A549 (cell line): ENCODE measurements at regions not wholly inside any gene's neighbourhood (a gene's known extent, or its start where the extent isn't known, plus 50 kb on each side); places are given as distances from the start of the nearest gene placed in this dataset.
A peak's percentile ranks its signal among the peaks of the same experiment; 100 is the strongest.

ENCODE experiments used
- ATAC-seq, 2 experiments: fragments of 200-7000 bp in 1 of 2; fragments of >200 bp in 1 of 2; cut with Nextera tagmentation in 1 of 2; cut with Tn5 transposase in 1 of 2; 3 replicates each; pipeline versions ENCODE4 v1.8.0 to v1.9.1; 2018 to 2020; ENCODE audit warnings: mild to moderate bottlenecking in 1 of 2, moderate library complexity in 1 of 2
- CTCF ChIA-PET: fragments of 300-600 bp; sonication (Branson Sonifier 250); formaldehyde crosslinking; extraction: SDS; loops from one replicate; lab custom pipeline; 2021; ENCODE audit warnings: antibody characterized with exemption, inconsistent platforms; lab: Yijun Ruan, JAX
- POLR2A ChIA-PET: fragments of 350-600 bp; formaldehyde crosslinking; extraction: SDS; loops from one replicate; lab custom pipeline; 2021; ENCODE audit warnings: antibody characterized with exemption, inconsistent platforms; lab: Yijun Ruan, JAX
- DNase-seq, 2 experiments: peaks; one replicate each; pipeline versions ENCODE4 v3.0.0 to v3.0.0-alpha.2; 2011 to 2016; ENCODE audit warnings: low read depth in 1 of 2, low spot score in 1 of 2
- FAIRE-seq: peaks from 2 replicates; lab custom pipeline; 2011; peaks lifted over from hg19 to GRCh38; lab: Jason Lieb, UNC
- H3K27ac ChIP-seq, 2 experiments: fragments of >200 bp; sonication (Bioruptor Twin); formaldehyde crosslinking; 3 replicates each; pipeline ENCODE4 v1.5.1; 2016 to 2017
- H3K4me1 ChIP-seq: fragments of >200 bp; sonication (Bioruptor Twin); formaldehyde crosslinking; 3 replicates; pipeline ENCODE4 v1.6.1; 2016
- H3K4me2 ChIP-seq: fragments of >200 bp; sonication (Bioruptor Twin); formaldehyde crosslinking; 3 replicates; pipeline ENCODE4 v1.6.1; 2016
- H3K4me3 ChIP-seq: fragments of >200 bp; sonication (Bioruptor Twin); formaldehyde crosslinking; 3 replicates; pipeline ENCODE4 v1.5.1; 2016
- H3K9me3 ChIP-seq: fragments of >200 bp; sonication (Bioruptor Twin); formaldehyde crosslinking; 3 replicates; pipeline ENCODE4 v1.6.1; 2016
- ATOH8 ChIP-seq: fragments of 250-450 bp; sonication (Bioruptor Pico); IDR thresholded peaks from 2 replicates; pipeline ENCODE4 v1.5.0; 2020; ENCODE audit warnings: low read depth, mild to moderate bottlenecking, moderate library complexity
- CEBPB ChIP-seq, 2 experiments: fragments of >200 bp in 1 of 2; sonication (Bioruptor Twin) in 1 of 2; formaldehyde crosslinking in 1 of 2; IDR thresholded peaks; 2 replicates each; pipeline ENCODE4 v1.6.1; 2012 to 2016
- CHD4 ChIP-seq: fragments of 200-600 bp; sonication (generic); IDR thresholded peaks from 2 replicates; pipeline ENCODE4 v1.6.1; 2016; ENCODE audit warnings: antibody characterized with exemption, mild to moderate bottlenecking, borderline replicate concordance
- CTCF ChIP-seq: fragments of >200 bp; sonication (Bioruptor Twin); formaldehyde crosslinking; IDR thresholded peaks from 3 replicates; pipeline ENCODE4 v1.5.1; 2016
- E2F6 ChIP-seq: IDR thresholded peaks from 2 replicates; pipeline ENCODE4 v1.6.1; 2012; ENCODE audit warnings: low read depth, borderline replicate concordance
- EHF ChIP-seq: fragments of 250-450 bp; sonication (Bioruptor Pico); IDR thresholded peaks from 2 replicates; pipeline ENCODE4 v1.5.0; 2020; ENCODE audit warnings: mild to moderate bottlenecking
- ELK1 ChIP-seq: fragments of 150-350 bp; IDR thresholded peaks from 2 replicates; pipeline ENCODE4 v1.6.1; 2014; ENCODE audit warnings: low read depth, mild to moderate bottlenecking, low read length
- FOSB ChIP-seq: fragments of 250-450 bp; sonication (Bioruptor Pico); IDR thresholded peaks from 2 replicates; pipeline ENCODE4 v1.5.0; 2020; ENCODE audit warnings: mild to moderate bottlenecking, moderate library complexity
- HDAC2 ChIP-seq: fragments of 200-600 bp; sonication (generic); IDR thresholded peaks from 2 replicates; pipeline ENCODE4 v1.6.1; 2016
- HES2 ChIP-seq: fragments of >200 bp; sonication (Bioruptor Twin); formaldehyde crosslinking; IDR thresholded peaks from 2 replicates; pipeline ENCODE4 v1.6.1; 2016
- HMGXB4 ChIP-seq: fragments of 250-450 bp; sonication (Bioruptor Pico); IDR thresholded peaks from 2 replicates; pipeline ENCODE4 v1.5.0; 2021; ENCODE audit warnings: mild to moderate bottlenecking, moderate library complexity, borderline replicate concordance
- JUNB ChIP-seq: fragments of >200 bp; sonication (Bioruptor Twin); formaldehyde crosslinking; IDR thresholded peaks from 2 replicates; pipeline ENCODE4 v1.6.1; 2016
- MAX ChIP-seq: IDR thresholded peaks from 2 replicates; pipeline ENCODE4 v1.6.1; 2012
- MAZ ChIP-seq: fragments of 150-350 bp; IDR thresholded peaks from 2 replicates; pipeline ENCODE4 v1.6.1; 2014; ENCODE audit warnings: antibody characterized with exemption, low read depth, low read length, borderline replicate concordance
- MYC ChIP-seq: IDR thresholded peaks from 2 replicates; pipeline ENCODE4 v1.6.1; 2012; ENCODE audit warnings: mild to moderate bottlenecking, inconsistent platforms, low read length, improper control_type of control experiment, borderline replicate concordance
- POLR2AphosphoS2 ChIP-seq: conservative IDR thresholded peaks from 2 replicates; pipeline ENCODE4 v1.6.1; 2012; ENCODE audit warnings: low read length, improper control_type of control experiment, inconsistent platforms
- RAD21 ChIP-seq, 2 experiments: fragments of >200 bp in 1 of 2; sonication (Bioruptor Twin) in 1 of 2; formaldehyde crosslinking in 1 of 2; IDR thresholded peaks in 1 of 2; conservative IDR thresholded peaks in 1 of 2; 2 replicates in 1 of 2; 3 replicates in 1 of 2; pipeline ENCODE4 v1.6.1; 2012 to 2018; ENCODE audit warnings: inconsistent platforms in 1 of 2
- RFX5 ChIP-seq: fragments of 450-650 bp; IDR thresholded peaks from 2 replicates; pipeline ENCODE4 v1.7.1; 2014; ENCODE audit warnings: antibody characterized with exemption, mild to moderate bottlenecking, moderate library complexity
- SMC3 ChIP-seq: fragments of >200 bp; sonication (Bioruptor Twin); formaldehyde crosslinking; IDR thresholded peaks from 3 replicates; pipeline ENCODE4 v1.6.1; 2018; ENCODE audit warnings: inconsistent platforms
- SREBF2 ChIP-seq: fragments of 450-650 bp; IDR thresholded peaks from 2 replicates; pipeline ENCODE4 v1.6.1; 2014; ENCODE audit warnings: mild to moderate bottlenecking, moderate library complexity
- TFCP2L1 ChIP-seq: fragments of 250-450 bp; sonication (Bioruptor Pico); IDR thresholded peaks from 2 replicates; pipeline ENCODE4 v1.5.0; 2021; ENCODE audit warnings: mild to moderate bottlenecking
- TP53 ChIP-seq: fragments of 250-450 bp; sonication (Bioruptor Pico); IDR thresholded peaks from 2 replicates; pipeline ENCODE4 v1.5.0; 2021; ENCODE audit warnings: mild to moderate bottlenecking, moderate library complexity
- USF2 ChIP-seq: fragments of 450-650 bp; IDR thresholded peaks from 2 replicates; pipeline ENCODE4 v1.6.1; 2014; ENCODE audit warnings: antibody characterized with exemption
- ZC3H11A ChIP-seq: fragments of 450-650 bp; IDR thresholded peaks from 2 replicates; pipeline ENCODE4 v1.6.1; 2014; ENCODE audit warnings: antibody characterized with exemption, mild to moderate bottlenecking
- ZSCAN20 ChIP-seq: fragments of 250-450 bp; sonication (Bioruptor Pico); IDR thresholded peaks from 2 replicates; pipeline ENCODE4 v1.8.0; 2022; ENCODE audit warnings: mild to moderate bottlenecking, moderate library complexity
- WGBS: methylation state at CpG from one replicate; pipeline ENCODE4 v1.1.6; 2017; ENCODE audit errors: missing lambda C conversion rate; 5-methylcytosine and 5-hydroxymethylcytosine counted together

- Histone ChIP-seq H3K4me1 (peaks cover 12% of the 10 kb centered on the region; the same call in 1 of the 3 replicates), H3K4me2 (no peak overlapping the region), H3K4me3 (no peak overlapping the region), H3K9me3 (no peaks in the 10 kb centered on the region), H3K27ac (no peak overlapping the region)
- WGBS, result 81% methylated on average over 3 of the region's 3 CpGs
- TF ChIP-seq E2F6, result no peak
- TF ChIP-seq CEBPB (IDR thresholded peaks at IDR 0.05), result 0 out of 4 replicates have a peak, but pooled peaks of 1 of the 2 experiments have one; percentile 8
- FAIRE-seq (peak; percentile 87), ATAC-seq (no peak), DNase-seq (no peak)
- POLR2A ChIA-PET, result no interaction called here
- CTCF ChIA-PET, result interaction anchor here (0.9 to 1.7 kb wide), 3 partner anchors 12 to 586 kb away, joined by 4 to 7 read pairs (median 4); partner anchors contain the start of gene JAG1
Observed at GRCh38 chr20:10958279-10958678, 284.5 kb upstream of the JAG1 start.

GRCh38 chr20:10960416-10960815 lies 286.6 kb upstream of the JAG1 start:
- Histone ChIP-seq H3K27ac (no peak overlapping the region), H3K9me3 (no peaks in the 10 kb centered on the region), H3K4me3 (no peak overlapping the region), H3K4me1 (peaks cover 5% of the 10 kb centered on the region; the same call in 1 of the 3 replicates), H3K4me2 (no peak overlapping the region)
- TF ChIP-seq JUNB, result no peak
- no peak for TF ChIP-seq SMC3
- TF ChIP-seq HES2, result no peak
- TF ChIP-seq CEBPB (IDR thresholded peaks at IDR 0.05), result no peak
- TF ChIP-seq TP53 (CRISPR knock-in tag), result no peak
- TF ChIP-seq MAX, result no peak
- TF ChIP-seq ZC3H11A, result no peak
- TF ChIP-seq USF2, result no peak
- TF ChIP-seq SREBF2, result no peak
- no peak for TF ChIP-seq CTCF
- TF ChIP-seq CHD4, result no peak
- ATAC-seq, result no peak
- DNase-seq, result no peak
- WGBS, result 98% methylated on average over 2 of the region's 2 CpGs
- no peak for FAIRE-seq
- POLR2A ChIA-PET, result no interaction called here
- CTCF ChIA-PET, result no interaction called here

- Histone ChIP-seq H3K4me3 (no peak overlapping the region), H3K4me2 (peak overlapping the region; percentile 6; the same call in 1 of the 3 replicates), H3K27ac (peak overlapping the region in 1 of 2 experiments; percentile 1; a peak in 1 of 6 replicates), H3K4me1 (peaks cover 5% of the 10 kb centered on the region; the same call in 1 of the 3 replicates), H3K9me3 (no peaks in the 10 kb centered on the region)
- ATAC-seq, result peak in 1 of 2 experiments; percentile 38; a peak in 1 of 6 replicates
- ChIA-PET POLR2A (no interaction called here), CTCF (no interaction called here)
- peak in 1 of 2 experiments; percentile 13 for DNase-seq
- FAIRE-seq, result peak; percentile 59
- WGBS, result 7% methylated on average over 1 of the region's 1 CpG
- TF ChIP-seq HDAC2 (no peak), SMC3 (no peak), TFCP2L1 (CRISPR knock-in tag) (no peak), ATOH8 (CRISPR knock-in tag) (no peak), ZSCAN20 (no peak), MYC (no peak), RAD21 (conservative IDR thresholded peaks at IDR 0.05 in 1 of 2, IDR thresholded peaks at IDR 0.05 in 1 of 2) (no peak), HMGXB4 (CRISPR knock-in tag) (no peak), POLR2AphosphoS2 (no peak), RFX5 (no peak), EHF (no peak), MAX (no peak), MAZ (no peak), FOSB (CRISPR knock-in tag) (no peak), ELK1 (no peak)
Observed at GRCh38 chr20:10961651-10962288, 288.0 kb upstream of the JAG1 start.
